ENCODE measurements at regions not wholly inside any gene's neighbourhood (a gene's known extent, or its start where the extent isn't known, plus 50 kb on each side); places are given as distances from the start of the nearest gene placed in this dataset.

DNA sequence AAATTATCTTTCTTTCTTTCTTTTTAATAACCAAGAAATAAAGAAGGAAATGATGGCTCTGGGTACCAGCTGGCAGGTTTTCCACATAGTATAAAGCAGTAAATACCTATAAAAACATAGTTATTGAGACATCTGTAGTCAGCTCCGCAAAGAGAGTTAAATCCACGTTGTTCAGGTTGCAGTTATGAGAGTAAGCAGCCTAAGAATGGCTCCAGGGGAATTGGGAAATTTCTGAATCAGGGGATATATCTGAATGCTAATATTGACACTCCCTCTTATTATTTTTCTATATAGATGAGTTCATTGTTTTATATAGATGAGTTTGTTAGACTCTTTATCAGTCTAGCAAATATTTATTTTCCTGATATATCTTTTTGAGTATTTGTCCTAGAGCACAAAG, 322.0 kb upstream of the LRRC4C start:
- no peak for TF ChIP-seq ZNF274 (IDR thresholded peaks at IDR 0.05; ENCODE audit: low read depth, low read length)
- TF ChIP-seq YY1 (IDR thresholded peaks at IDR 0.05; ENCODE audit: insufficient read depth, insufficient read length) = no peak

All from NT2/D1 (cell line).